Ishikawa (cell line): ENCODE measurements at regions not wholly inside any gene's neighbourhood (a gene's known extent, or its start where the extent isn't known, plus 50 kb on each side); places are given as distances from the start of the nearest gene placed in this dataset.

Experiments used
- CEBPB ChIP-seq: IDR thresholded peaks from 2 replicates; pipeline ENCODE4 v1.6.1; 2012
- CREB1 ChIP-seq: IDR thresholded peaks from 2 replicates; pipeline ENCODE4 v1.6.1; 2012; ENCODE audit warnings: low read depth
- EGR1 ChIP-seq: IDR thresholded peaks from 2 replicates; pipeline ENCODE4 v1.6.1; 2012
- EP300 ChIP-seq: IDR thresholded peaks from 2 replicates; pipeline ENCODE4 v1.6.1; 2012; ENCODE audit warnings: borderline replicate concordance
- FOXM1 ChIP-seq: IDR thresholded peaks from 2 replicates; pipeline ENCODE4 v1.6.1; 2012; ENCODE audit warnings: low read depth, borderline replicate concordance
- MAX ChIP-seq: IDR thresholded peaks from 2 replicates; pipeline ENCODE4 v1.6.1; 2012
- NFIC ChIP-seq: IDR thresholded peaks from 2 replicates; pipeline ENCODE4 v1.6.1; 2012
- RAD21 ChIP-seq: IDR thresholded peaks from 2 replicates; pipeline ENCODE4 v1.6.1; 2012; ENCODE audit warnings: low read depth
- REST ChIP-seq: IDR thresholded peaks from 2 replicates; pipeline ENCODE4 v1.6.1; 2012; ENCODE audit warnings: low read depth, mild to moderate bottlenecking
- TAF1 ChIP-seq: IDR thresholded peaks from 2 replicates; pipeline ENCODE4 v1.6.1; 2012; ENCODE audit warnings: low read depth, mild to moderate bottlenecking
- TCF12 ChIP-seq: IDR thresholded peaks from 2 replicates; pipeline ENCODE4 v1.6.1; 2012; ENCODE audit warnings: low read depth
- TEAD4 ChIP-seq: IDR thresholded peaks from 2 replicates; pipeline ENCODE4 v1.6.1; 2012
- USF1 ChIP-seq: IDR thresholded peaks from 2 replicates; pipeline ENCODE4 v1.6.1; 2012
- YY1 ChIP-seq: IDR thresholded peaks from 2 replicates; pipeline ENCODE4 v1.6.1; 2012; ENCODE audit warnings: low read depth
- ZBTB7A ChIP-seq: IDR thresholded peaks from 2 replicates; pipeline ENCODE4 v1.6.1; 2012; ENCODE audit warnings: low read depth

GRCh38 chr21:41615613-41616012 lies 107.7 kb upstream of the TMPRSS2 start:
- no peak for TF ChIP-seq MAX
- no peak for TF ChIP-seq FOXM1
- TF ChIP-seq USF1, result no peak

- TF ChIP-seq NFIC, result no peak
- TF ChIP-seq USF1, result no peak
- TF ChIP-seq FOXM1, result no peak
- TF ChIP-seq EP300, result no peak
- no peak for TF ChIP-seq MAX
- no peak for TF ChIP-seq YY1
- no peak for TF ChIP-seq CREB1
- TF ChIP-seq REST, result no peak
- no peak for TF ChIP-seq EGR1
- TF ChIP-seq TCF12, result no peak
- TF ChIP-seq ZBTB7A, result no peak
- no peak for TF ChIP-seq CEBPB
- TF ChIP-seq TEAD4, result no peak
- no peak for TF ChIP-seq RAD21
Measured at GRCh38 chr21:41614511-41614910, 106.6 kb upstream of the TMPRSS2 start.

GRCh38 chr21:41613533-41613909 lies 105.6 kb upstream of the TMPRSS2 start:
- TF ChIP-seq TCF12, result no peak
- no peak for TF ChIP-seq NFIC
- TF ChIP-seq EP300, result no peak
- no peak for TF ChIP-seq ZBTB7A
- no peak for TF ChIP-seq USF1
- TF ChIP-seq REST, result no peak
- TF ChIP-seq TEAD4, result no peak
- TF ChIP-seq CREB1, result no peak
- TF ChIP-seq CEBPB, result no peak
- no peak for TF ChIP-seq EGR1
- no peak for TF ChIP-seq RAD21
- TF ChIP-seq MAX, result no peak
- no peak for TF ChIP-seq FOXM1
- TF ChIP-seq TAF1, result no peak
- no peak for TF ChIP-seq YY1

GRCh38 chr21:41612674-41613532 lies 104.9 kb upstream of the TMPRSS2 start:
- TF ChIP-seq YY1 (no peak), TCF12 (peak; percentile 2; the same call in 1 of the 2 replicates), TAF1 (no peak), REST (no peak), FOXM1 (no peak), RAD21 (peak; percentile 92), USF1 (no peak), TEAD4 (peak; percentile 60)
